GM12878 (cell line): ENCODE measurements at regions not wholly inside any gene's neighbourhood (a gene's known extent, or its start where the extent isn't known, plus 50 kb on each side); places are given as distances from the start of the nearest gene placed in this dataset.

Source experiments
- ATAC-seq: fragments of 200-7000 bp; cut with Tn5 transposase; 3 replicates; pipeline ENCODE4 v1.9.1; 2020; ENCODE audit warnings: mild to moderate bottlenecking, moderate library complexity
- BruUV-seq: library from RNA; stranded (reverse); fragments of 400-500 nt; replicated peaks from 2 replicates; lab custom pipeline; 2021; lab: Mats Ljungman, UMichigan
- CTCF ChIA-PET: fragments of 300-600 bp; sonication (Branson Sonifier 250); formaldehyde crosslinking; extraction: SDS; loops from one replicate; lab custom pipeline; 2021; ENCODE audit warnings: inconsistent platforms; lab: Yijun Ruan, JAX
- POLR2A ChIA-PET: fragments of 350-600 bp; formaldehyde crosslinking; extraction: SDS; loops from one replicate; lab custom pipeline; 2021; ENCODE audit warnings: inconsistent platforms; lab: Charles Lee
- RAD21 ChIA-PET: fragments of 300-600 bp; sonication (Branson Sonifier 250); formaldehyde crosslinking; loops from one replicate; lab custom pipeline; 2023; ENCODE audit warnings: antibody characterized with exemption; ENCODE audit not compliant: unreplicated experiment; lab: Charles Lee
- SMC1A ChIA-PET: fragments of 300-600 bp; sonication (Branson Sonifier 250); formaldehyde crosslinking; loops from one replicate; lab custom pipeline; 2023; ENCODE audit not compliant: unreplicated experiment, uncharacterized antibody; lab: Charles Lee
- DNase-seq: peaks from one replicate; pipeline ENCODE4 v3.0.0-alpha.2; 2011; ENCODE audit warnings: low read depth, low spot score
- FAIRE-seq: peaks from 3 replicates; lab custom pipeline; 2011; peaks lifted over from hg19 to GRCh38; lab: Jason Lieb, UNC
- H2AFZ ChIP-seq: 2 replicates; pipeline ENCODE4 v1.6.0; 2011; ENCODE audit warnings: low read depth, low read length, control low read depth; ENCODE audit not compliant: control insufficient read depth
- H3K27ac ChIP-seq: 2 replicates; pipeline ENCODE4 v1.5.1; 2011; ENCODE audit warnings: control low read depth; ENCODE audit not compliant: control insufficient read depth, insufficient read depth
- H3K27me3 ChIP-seq, 2 experiments: replicated peaks in 1 of 2; 2 replicates each; pipeline versions ENCODE4 v1.6.0 to v1.6.1; 2011; ENCODE audit warnings: low read length in 1 of 2; ENCODE audit not compliant: control insufficient read depth in 2 of 2, insufficient read depth in 2 of 2
- H3K36me3 ChIP-seq, 2 experiments: 2 replicates each; pipeline ENCODE4 v1.5.1; 2011; ENCODE audit warnings: low read length in 1 of 2; ENCODE audit not compliant: control insufficient read depth in 2 of 2, insufficient read depth in 2 of 2
- H3K4me1 ChIP-seq: 2 replicates; pipeline ENCODE4 v1.6.1; 2011; ENCODE audit warnings: mild to moderate bottlenecking, low read length, moderate library complexity, mixed read lengths; ENCODE audit not compliant: control insufficient read depth, insufficient read depth
- H3K4me2 ChIP-seq: 2 replicates; pipeline ENCODE4 v1.6.0; 2011; ENCODE audit warnings: control low read depth; ENCODE audit not compliant: control insufficient read depth, insufficient read depth
- H3K4me3 ChIP-seq: fragments of 200-600 bp; sonication (generic); 2 replicates; pipeline ENCODE4 v1.5.1; 2016
- H3K79me2 ChIP-seq: 2 replicates; pipeline ENCODE4 v1.6.0; 2011; ENCODE audit warnings: low read length; ENCODE audit not compliant: control insufficient read depth, insufficient read depth
- H3K9ac ChIP-seq: 2 replicates; pipeline ENCODE4 v1.8.0; 2011; ENCODE audit warnings: low read length, control low read depth, mixed read lengths; ENCODE audit not compliant: control insufficient read depth, insufficient read depth
- H3K9me3 ChIP-seq: replicated peaks from 3 replicates; pipeline ENCODE4 v1.5.1; 2011; ENCODE audit warnings: mild to moderate bottlenecking, low read length; ENCODE audit not compliant: control insufficient read depth, insufficient read depth
- H4K20me1 ChIP-seq: 2 replicates; pipeline ENCODE4 v1.6.0; 2011; ENCODE audit not compliant: control insufficient read depth, insufficient read depth
- CBX5 ChIP-seq: sonication (generic); IDR thresholded peaks from 2 replicates; pipeline ENCODE4 v1.6.1; 2016; ENCODE audit warnings: low read depth, moderate library complexity, mild to moderate bottlenecking, inconsistent platforms
- CREM ChIP-seq: IDR thresholded peaks from 2 replicates; pipeline ENCODE4 v1.6.1; 2014; ENCODE audit warnings: antibody characterized with exemption, low read depth
- EGR1 ChIP-seq, 2 experiments: IDR thresholded peaks; 1 replicate in 1 of 2; 2 replicates in 1 of 2; pipeline ENCODE4 v1.6.1; 2011 to 2012; ENCODE audit warnings: low read depth in 2 of 2, low read length in 2 of 2, borderline replicate concordance in 1 of 2, mild to moderate bottlenecking in 1 of 2, moderate library complexity in 1 of 2
- FOS ChIP-seq: IDR thresholded peaks from 3 replicates; pipeline ENCODE4 v1.6.1; 2011; ENCODE audit warnings: borderline replicate concordance; ENCODE audit not compliant: insufficient read length; ENCODE audit errors: extremely low read depth
- GATAD2B ChIP-seq: fragments of 450-650 bp; conservative IDR thresholded peaks from 2 replicates; pipeline ENCODE4 v1.6.1; 2017; ENCODE audit warnings: low read depth, mild to moderate bottlenecking, moderate library complexity
- HDGF ChIP-seq: fragments of 450-650 bp; IDR thresholded peaks from 2 replicates; pipeline ENCODE4 v1.6.1; 2016; ENCODE audit warnings: antibody characterized with exemption
- POLR2AphosphoS5 ChIP-seq: IDR thresholded peaks from 2 replicates; pipeline ENCODE4 v1.6.1; 2011; ENCODE audit warnings: mild to moderate bottlenecking, low read length, inconsistent platforms
- POU2F2 ChIP-seq: IDR thresholded peaks from 3 replicates; pipeline ENCODE4 v1.6.1; 2011; ENCODE audit warnings: low read depth, mild to moderate bottlenecking, low read length, borderline replicate concordance
- TAF1 ChIP-seq: IDR thresholded peaks from 2 replicates; pipeline ENCODE4 v1.6.1; 2011; ENCODE audit warnings: mild to moderate bottlenecking, low read depth, low read length, borderline replicate concordance
- TBL1XR1 ChIP-seq: IDR thresholded peaks from 2 replicates; pipeline ENCODE4 v1.6.1; 2012; ENCODE audit warnings: low read depth, low read length, improper control_type of control experiment
- ZSCAN29 ChIP-seq: fragments of 450-650 bp; IDR thresholded peaks from 2 replicates; pipeline ENCODE4 v1.6.1; 2017; ENCODE audit warnings: mild to moderate bottlenecking, moderate library complexity
- WGBS: methylation state at CpG from one replicate; pipeline ENCODE4 v1.1.6; 2016; ENCODE audit warnings: low lambda C conversion rate; ENCODE audit not compliant: insufficient replicate concordance, insufficient coverage; ENCODE audit errors: missing lambda C conversion rate; 5-methylcytosine and 5-hydroxymethylcytosine counted together
- in situ Hi-C: fragments of 300-500 bp; cut with MboI; formaldehyde crosslinking; loops from 9 replicates; pipeline ENCODE4 v1.14.3; 2018; ENCODE audit warnings: mixed read lengths
- intact Hi-C: fragments of 100-400 bp; cut with micrococcal nuclease; formaldehyde crosslinking; loops from one replicate; pipeline ENCODE4 v1.14.2; 2022; ENCODE audit not compliant: unreplicated experiment
- TF ChIP-seq, protein P1 (sequence below): fragments of 450-650 bp; IDR thresholded peaks from 2 replicates; pipeline ENCODE4 v1.6.1; 2017; ENCODE audit warnings: borderline replicate concordance
- TF ChIP-seq, protein P2 (sequence below): IDR thresholded peaks from 2 replicates; pipeline ENCODE4 v1.6.1; 2012; ENCODE audit warnings: low read depth, low read length, improper control_type of control experiment

DNA sequence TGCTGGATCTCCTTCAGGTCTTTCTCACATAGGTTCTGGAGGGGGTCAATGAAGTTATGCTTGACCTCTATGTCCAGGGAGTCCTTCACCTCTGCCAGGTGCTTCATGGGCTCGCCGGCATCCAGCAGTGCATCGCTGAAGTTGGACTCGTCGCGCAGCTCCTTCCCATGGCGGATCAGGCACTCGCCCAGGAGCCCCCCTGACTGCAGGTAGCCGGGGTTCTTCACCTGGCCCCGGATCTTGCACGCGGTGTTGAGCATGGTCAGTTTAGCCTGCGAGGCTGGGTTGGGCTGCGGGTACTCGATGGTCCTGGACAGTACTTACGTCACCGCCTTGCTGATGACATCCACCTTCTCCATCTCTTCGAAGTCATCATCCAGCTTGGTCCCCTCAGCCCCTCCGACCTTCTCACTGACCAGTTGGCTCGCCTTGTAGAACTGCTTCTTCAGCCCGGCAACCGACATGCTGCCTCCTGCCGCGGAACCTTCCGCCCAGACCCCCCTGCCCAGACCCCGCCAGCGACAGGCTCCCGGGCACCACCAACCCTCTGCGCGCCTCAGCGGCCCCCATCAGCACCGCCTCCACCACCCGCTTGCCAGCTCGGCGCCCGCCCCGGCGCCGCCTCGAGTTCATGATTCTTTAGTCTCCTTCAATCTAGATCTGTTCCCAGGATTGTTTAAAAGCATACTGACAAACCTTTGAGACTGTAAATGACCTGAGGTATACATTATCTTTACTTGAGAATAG, 99.8 kb downstream of the KPNA2 start:
- no peak overlapping the region for H3K4me3 ChIP-seq
- no peaks in the 10 kb centered on the region for H3K79me2 ChIP-seq
- 79% methylated on average over 34 of the region's 40 CpGs for WGBS
- H3K36me3 ChIP-seq: no peaks in the 10 kb centered on the region
- no peak overlapping the region for H3K27ac ChIP-seq
- H2AFZ ChIP-seq: no peak overlapping the region
- DNase-seq (no peak), FAIRE-seq (no peak), ATAC-seq (no peak)
- H3K9me3 ChIP-seq: no peaks in the 10 kb centered on the region
- intact Hi-C loops: no loop called here
- TF ChIP-seq TAF1: no peak
- no peak for TF ChIP-seq ZSCAN29
- TF ChIP-seq, protein P1, sequence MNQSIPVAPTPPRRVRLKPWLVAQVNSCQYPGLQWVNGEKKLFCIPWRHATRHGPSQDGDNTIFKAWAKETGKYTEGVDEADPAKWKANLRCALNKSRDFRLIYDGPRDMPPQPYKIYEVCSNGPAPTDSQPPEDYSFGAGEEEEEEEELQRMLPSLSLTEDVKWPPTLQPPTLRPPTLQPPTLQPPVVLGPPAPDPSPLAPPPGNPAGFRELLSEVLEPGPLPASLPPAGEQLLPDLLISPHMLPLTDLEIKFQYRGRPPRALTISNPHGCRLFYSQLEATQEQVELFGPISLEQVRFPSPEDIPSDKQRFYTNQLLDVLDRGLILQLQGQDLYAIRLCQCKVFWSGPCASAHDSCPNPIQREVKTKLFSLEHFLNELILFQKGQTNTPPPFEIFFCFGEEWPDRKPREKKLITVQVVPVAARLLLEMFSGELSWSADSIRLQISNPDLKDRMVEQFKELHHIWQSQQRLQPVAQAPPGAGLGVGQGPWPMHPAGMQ: no peak
- no peak for TF ChIP-seq CBX5
- TF ChIP-seq, protein P2, sequence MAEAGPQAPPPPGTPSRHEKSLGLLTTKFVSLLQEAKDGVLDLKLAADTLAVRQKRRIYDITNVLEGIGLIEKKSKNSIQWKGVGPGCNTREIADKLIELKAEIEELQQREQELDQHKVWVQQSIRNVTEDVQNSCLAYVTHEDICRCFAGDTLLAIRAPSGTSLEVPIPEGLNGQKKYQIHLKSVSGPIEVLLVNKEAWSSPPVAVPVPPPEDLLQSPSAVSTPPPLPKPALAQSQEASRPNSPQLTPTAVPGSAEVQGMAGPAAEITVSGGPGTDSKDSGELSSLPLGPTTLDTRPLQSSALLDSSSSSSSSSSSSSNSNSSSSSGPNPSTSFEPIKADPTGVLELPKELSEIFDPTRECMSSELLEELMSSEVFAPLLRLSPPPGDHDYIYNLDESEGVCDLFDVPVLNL: no peak
- no peak for TF ChIP-seq GATAD2B
- no peak for TF ChIP-seq POU2F2
- no peak for TF ChIP-seq EGR1 (IDR thresholded peaks at IDR 0.05; ENCODE audit: borderline replicate concordance in 1 of 2, low read depth in 2 of 2, low read length in 2 of 2)
- TF ChIP-seq HDGF: no peak
- no peak for TF ChIP-seq FOS
- TF ChIP-seq TBL1XR1: no peak
- no peak for TF ChIP-seq POLR2AphosphoS5
- no peak for TF ChIP-seq CREM
- no peaks in the 10 kb centered on the region for H3K27me3 ChIP-seq
- no peaks in the 10 kb centered on the region for H3K4me1 ChIP-seq
- no peaks in the 10 kb centered on the region for H4K20me1 ChIP-seq
- in situ Hi-C loops: no loop called here
- no peak overlapping the region for H3K4me2 ChIP-seq
- H3K9ac ChIP-seq: no peak overlapping the region
- ChIA-PET POLR2A (no interaction called here), CTCF (no interaction called here), RAD21 (no interaction called here), SMC1A (no interaction called here)
- BruUV-seq: no TSS peak
